ENCODE measurements at regions not wholly inside any gene's neighbourhood (a gene's known extent, or its start where the extent isn't known, plus 50 kb on each side); places are given as distances from the start of the nearest gene placed in this dataset.
A peak's percentile ranks its signal among the peaks of the same experiment; 100 is the strongest.

GRCh38 chrX:44470816-44471215, 71.8 kb downstream of the FUNDC1 start:
- no peak for DNase-seq

- no peak for DNase-seq
These were observed 79.8 kb downstream of the FUNDC1 start for GRCh38 chrX:44462850-44463249.

- DNase-seq = no peak
These were observed 83.2 kb downstream of the FUNDC1 start for GRCh38 chrX:44459501-44459900.

GRCh38 chrX:44456685-44457084, 86.0 kb downstream of the FUNDC1 start:
- DNase-seq = no peak

GRCh38 chrX:44451056-44451455, 91.6 kb downstream of the FUNDC1 start:
- no peak for DNase-seq

- no peak for DNase-seq
These were observed 95.4 kb downstream of the FUNDC1 start for GRCh38 chrX:44447214-44447613.

- no peak for DNase-seq
These were observed 96.5 kb upstream of the EFHC2 start for GRCh38 chrX:44440006-44440405.

GRCh38 chrX:44439242-44439794, 95.8 kb upstream of the EFHC2 start:
- no peak for DNase-seq

- DNase-seq = no peak
These were observed 91.6 kb upstream of the EFHC2 start for GRCh38 chrX:44435047-44435446.

- no peak for DNase-seq
These were observed 90.1 kb upstream of the EFHC2 start for GRCh38 chrX:44433556-44433955.

- no peak for DNase-seq
These were observed 89.2 kb upstream of the EFHC2 start for GRCh38 chrX:44432641-44433040.

- no peak for DNase-seq
These were observed 87.7 kb upstream of the EFHC2 start for GRCh38 chrX:44431194-44431593.

GRCh38 chrX:44428989-44429627, 85.6 kb upstream of the EFHC2 start:
- no peak for DNase-seq

- DNase-seq = no peak
These were observed 79.2 kb upstream of the EFHC2 start for GRCh38 chrX:44422631-44423030.

GRCh38 chrX:44415639-44416386, 72.3 kb upstream of the EFHC2 start:
- no peak for DNase-seq

- no peak for DNase-seq
These were observed 57.7 kb upstream of the EFHC2 start for GRCh38 chrX:44401151-44401550.

- DNase-seq = peak; percentile 13
These were observed 57.1 kb upstream of the EFHC2 start for GRCh38 chrX:44400588-44400987.

GRCh38 chrX:44400161-44400560, 56.7 kb upstream of the EFHC2 start:
- DNase-seq = no peak
